GM21367 (cell line): ENCODE measurements at regions not wholly inside any gene's neighbourhood (a gene's known extent, or its start where the extent isn't known, plus 50 kb on each side); places are given as distances from the start of the nearest gene placed in this dataset.

Experiments
- ATAC-seq: cut with Tn5 transposase; IDR thresholded peaks from one replicate; pipeline ENCODE4 v1.9.1; 2021; ENCODE audit not compliant: unreplicated experiment

DNA sequence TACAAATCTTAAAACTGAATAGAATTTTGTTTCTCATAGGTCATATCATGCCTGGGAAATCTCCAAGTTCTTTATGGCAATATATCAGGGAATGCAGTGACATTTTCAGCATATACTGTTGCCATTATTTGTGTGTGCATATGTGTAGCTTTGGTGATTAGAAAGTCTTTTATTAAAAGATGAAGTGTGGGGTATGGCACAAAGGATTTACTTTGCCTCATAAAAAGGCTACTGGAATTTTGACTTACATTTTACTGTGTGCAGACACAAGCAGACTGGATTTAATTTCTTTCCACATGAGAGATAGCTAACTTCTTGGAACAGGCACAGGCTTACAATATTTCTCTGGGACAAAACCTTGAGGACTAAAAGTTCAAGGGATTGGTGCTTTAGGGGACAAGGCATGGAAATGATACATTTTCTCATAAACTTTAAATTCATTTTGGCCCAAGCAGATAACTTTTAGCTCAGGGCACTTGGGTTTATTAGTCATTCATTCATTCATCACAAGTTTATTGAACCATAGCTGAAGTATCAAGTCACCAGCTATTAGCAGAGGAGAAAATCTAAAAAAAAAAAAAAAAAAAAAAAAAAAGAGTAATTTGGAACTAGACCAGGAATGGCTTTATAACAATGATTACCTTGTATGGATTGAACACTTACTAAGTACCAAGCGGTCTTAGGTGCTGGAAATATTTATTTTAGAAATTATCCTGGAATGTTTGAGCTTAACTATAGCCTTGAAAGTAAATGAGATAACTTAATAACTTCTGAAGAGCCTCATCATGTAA lies 191.5 kb downstream of the SLIT2 start:
- ATAC-seq = no peak

DNA sequence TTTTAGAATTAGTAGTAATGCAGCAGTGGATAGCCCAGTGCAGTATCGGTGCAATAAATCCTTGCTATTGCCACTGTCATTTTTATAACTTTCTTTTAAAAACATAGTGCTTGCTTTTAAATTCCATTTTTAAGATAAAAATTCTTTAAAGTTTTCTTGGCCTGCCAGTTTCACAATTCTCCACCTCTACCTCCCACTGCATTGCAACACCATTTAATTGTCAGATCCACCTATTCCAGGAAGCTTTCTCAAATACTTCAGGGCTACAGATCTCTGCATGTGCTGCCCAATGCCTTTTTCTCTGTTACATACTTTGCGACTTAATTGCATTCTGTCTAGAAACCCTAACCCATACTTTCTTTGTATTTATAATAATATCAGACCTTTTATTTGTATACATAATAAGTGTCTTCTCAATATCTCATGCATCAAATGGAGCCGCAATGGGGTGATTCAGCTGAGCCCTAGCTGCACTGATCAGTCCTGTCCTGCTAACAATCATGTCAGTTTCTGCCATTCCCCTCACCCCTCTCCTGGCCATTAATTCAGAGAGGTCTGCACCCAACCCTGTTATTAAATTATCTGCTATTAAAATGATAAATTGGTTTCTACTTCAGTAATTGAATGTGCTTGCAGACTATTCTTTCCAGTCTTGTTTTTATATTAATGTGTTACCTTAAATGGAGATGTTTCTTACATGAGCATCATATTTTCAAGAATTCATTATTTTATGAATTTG lies 193.1 kb downstream of the SLIT2 start:
- ATAC-seq = no peak

DNA sequence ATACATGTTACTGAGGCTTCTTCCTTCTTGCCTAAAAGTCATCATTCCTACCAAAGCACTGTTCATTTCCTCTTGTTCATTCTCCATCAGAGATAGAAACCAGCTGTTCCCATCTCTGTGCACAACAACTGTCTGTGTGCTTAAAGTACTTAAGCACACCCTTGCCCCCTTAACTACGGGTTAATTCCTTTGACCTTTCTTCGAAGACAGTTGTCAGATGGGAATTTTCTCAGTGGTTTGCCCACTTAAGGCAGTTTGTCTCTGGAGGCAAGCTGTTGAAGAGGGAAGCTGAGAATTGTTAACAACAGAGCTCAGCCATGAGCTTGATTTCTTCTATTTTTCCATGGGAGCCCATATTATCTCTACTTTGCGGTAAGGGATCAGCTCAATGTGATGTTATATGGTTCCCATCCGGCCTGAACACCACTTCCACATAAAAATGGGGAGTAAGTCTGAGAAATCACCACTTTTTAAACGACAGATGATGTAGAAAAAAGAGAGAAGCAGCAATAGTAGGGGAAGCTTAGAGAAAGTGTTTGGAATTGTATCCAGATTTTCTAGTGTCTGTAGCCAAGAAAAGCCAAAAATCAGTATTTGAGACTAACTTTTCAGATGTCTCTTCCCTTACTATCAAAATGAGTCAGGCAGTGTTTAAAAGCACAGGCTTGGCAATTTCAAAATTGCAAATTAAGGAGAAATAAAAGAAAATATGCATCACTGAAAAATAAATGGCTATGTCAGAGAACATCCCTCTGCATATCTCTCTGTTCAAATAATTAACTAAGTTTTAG lies 194.4 kb downstream of the SLIT2 start:
- ATAC-seq = no peak

DNA sequence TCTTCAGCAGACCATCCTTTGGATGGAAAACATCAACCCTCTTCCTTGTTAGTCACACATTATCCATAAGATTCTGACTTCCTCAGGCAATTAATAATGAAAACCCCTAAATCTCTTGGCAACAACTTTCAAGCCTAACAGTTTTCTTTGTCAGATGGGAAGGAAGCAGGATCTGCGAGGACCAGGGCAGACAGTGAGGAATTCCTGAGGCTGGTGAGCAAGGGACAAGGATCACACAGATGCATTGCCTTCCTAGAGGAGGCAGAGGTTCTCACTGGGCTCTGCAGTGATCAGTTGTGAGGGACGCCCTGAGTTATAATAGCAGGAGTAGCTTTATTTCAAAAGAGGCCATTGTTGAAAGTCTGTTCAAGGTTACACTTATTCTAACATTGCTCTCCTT lies 195.4 kb downstream of the SLIT2 start:
- ATAC-seq = no peak

DNA sequence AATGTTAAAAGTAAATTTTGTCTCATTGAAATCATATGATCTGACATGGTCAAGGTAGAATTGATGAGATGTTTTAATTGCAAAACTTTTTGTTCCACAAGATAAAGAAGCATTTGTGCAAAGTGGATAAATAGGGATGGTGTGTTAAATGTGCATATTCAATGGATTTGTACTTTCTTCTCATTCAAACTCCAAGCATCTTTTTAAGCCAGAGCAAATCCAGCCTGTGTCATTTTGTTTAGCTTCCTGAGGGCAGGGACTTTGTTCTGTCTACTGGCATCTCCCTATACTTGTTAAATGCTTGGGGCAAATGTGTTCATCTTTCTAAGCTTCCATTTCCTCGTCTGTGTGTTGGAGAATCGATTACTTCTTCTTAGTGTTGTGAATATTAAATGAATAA lies 200.3 kb downstream of the SLIT2 start:
- ATAC-seq = no peak

DNA sequence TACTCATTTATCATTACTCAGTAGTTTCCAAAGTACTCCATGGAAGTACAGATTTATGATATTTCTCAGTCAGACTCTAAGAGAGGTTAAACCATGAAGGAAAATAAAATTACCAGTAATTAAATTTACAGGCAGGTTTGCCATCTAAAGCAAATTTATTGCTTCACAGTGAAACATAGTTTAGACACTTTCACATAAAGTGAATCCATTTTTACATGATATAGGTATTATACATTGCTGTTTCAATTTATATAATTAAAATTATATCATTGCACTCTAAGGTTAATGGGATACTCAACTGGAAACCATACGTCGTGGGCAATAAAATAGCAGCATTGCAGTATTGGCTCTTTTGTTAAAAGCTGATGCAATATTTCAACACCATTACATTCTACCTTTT lies 202.8 kb downstream of the SLIT2 start:
- no peak for ATAC-seq

DNA sequence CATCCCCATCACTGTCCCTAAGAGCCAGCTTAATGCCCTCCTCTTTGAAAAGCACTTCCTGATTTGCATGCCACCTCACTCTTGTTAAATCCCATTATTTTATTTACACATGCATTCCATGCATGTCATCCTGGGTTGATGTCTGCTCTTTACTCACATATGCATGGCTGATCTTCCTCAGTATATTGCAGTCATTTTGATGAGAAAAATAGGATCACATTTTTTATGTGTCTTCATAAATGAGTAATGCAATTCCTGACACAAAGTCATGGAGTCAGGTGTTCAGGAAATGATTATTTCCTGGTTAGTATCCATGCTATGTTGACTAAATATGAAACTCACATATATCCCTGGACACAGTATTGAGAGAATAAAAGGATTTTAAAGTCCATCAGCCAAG lies 204.7 kb downstream of the SLIT2 start:
- ATAC-seq = no peak

DNA sequence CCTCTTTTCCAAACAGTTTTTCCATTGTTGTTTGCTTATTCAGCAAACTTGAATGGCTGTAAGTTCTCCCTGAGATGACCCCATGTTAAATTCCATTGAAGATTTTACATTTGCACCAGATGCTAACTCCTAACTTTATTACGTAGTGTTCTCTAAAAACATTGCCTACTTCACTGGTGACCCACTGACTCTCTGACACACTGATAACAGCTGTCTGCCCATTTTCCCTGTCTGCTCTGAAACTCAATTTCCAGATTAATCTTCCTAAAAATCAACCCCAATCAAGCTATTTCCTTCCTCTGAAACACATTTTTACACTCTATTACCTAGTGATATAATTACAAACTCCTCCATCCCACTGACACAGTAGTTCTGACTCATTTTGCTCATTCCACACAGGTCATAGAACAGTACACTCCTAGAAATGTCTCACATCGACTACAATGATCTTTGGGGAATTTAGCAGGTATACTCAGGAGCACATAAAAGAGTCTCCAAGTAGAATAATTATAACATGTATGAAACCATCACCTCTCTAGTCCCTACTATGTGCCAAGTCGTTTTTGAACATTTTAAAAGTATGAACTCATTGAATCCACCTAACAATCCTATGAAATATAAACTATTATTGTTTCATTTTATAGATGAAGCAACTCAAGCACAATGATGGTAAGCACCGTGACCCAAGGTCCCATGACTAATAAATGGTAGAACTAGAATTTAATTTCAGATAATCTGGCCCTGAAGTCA lies 210.9 kb downstream of the SLIT2 start:
- no peak for ATAC-seq

DNA sequence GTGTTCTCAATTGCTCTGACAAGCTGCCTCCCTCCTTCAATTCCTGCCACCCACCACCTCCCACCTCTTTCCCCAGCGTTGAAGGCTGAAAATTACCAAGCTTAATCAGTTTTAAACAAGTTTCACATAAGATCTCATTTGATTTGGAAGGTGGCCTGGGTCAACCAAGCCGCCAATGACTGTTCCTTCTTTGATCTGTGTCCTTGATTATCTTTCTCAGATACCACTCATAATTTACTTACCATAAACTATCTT lies 211.4 kb downstream of the SLIT2 start:
- ATAC-seq = no peak

DNA sequence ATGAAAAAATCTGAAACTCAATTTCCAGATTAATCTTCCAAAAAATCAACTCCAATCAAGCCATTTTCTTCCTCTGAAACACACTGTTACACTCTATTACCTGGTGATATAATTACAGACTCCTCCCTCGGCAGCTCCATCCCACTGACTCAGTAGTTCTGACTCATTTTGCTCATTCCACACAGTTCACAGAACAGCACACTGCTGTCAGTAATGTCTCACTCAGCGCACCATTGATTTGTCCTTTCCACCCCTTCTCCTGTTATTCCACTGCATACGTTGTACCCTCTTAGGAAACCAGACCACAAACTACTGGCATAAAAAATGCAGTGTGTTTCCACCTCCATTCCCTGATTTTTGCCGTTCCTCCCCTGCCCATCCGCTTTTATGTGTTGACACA lies 212.7 kb downstream of the SLIT2 start:
- no peak for ATAC-seq

DNA sequence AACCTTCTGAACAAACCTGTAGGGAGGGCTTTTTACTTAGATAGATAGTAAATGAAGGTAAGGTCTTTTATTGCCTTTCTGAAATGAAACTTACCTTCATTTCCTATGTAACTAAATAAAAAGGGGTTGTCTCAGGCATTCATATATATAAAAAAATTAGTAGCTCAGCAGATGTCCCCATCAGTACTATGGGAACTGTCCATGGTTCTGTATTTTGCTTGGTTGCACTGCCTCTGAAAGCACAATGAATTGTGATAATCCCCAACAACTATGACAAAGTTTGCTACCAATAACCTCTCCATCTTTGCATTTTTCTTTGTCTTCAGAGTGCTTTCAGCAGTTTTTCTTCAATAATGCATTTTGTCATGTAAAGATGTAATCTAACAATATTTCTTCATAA lies 222.4 kb downstream of the SLIT2 start:
- no peak for ATAC-seq

DNA sequence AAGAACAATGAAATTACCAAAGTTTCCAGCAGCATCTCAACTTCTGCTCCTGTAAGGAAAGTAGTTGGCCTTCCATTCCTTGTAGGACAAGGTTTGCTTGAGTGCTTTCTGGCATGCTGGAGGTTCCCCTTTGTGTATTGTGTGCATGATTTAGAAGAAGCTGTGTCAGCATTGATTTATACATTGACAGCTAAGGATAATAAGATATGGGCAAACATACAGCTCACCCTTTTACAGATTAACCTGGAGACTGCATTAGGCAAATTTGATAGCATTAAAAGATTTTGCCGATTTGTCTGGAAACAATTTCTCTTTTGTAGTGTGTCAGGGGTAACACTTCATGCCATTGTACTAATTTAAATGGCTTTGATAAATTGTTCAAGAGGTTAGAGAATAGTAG lies 221.8 kb upstream of the PACRGL start:
- ATAC-seq = no peak

DNA sequence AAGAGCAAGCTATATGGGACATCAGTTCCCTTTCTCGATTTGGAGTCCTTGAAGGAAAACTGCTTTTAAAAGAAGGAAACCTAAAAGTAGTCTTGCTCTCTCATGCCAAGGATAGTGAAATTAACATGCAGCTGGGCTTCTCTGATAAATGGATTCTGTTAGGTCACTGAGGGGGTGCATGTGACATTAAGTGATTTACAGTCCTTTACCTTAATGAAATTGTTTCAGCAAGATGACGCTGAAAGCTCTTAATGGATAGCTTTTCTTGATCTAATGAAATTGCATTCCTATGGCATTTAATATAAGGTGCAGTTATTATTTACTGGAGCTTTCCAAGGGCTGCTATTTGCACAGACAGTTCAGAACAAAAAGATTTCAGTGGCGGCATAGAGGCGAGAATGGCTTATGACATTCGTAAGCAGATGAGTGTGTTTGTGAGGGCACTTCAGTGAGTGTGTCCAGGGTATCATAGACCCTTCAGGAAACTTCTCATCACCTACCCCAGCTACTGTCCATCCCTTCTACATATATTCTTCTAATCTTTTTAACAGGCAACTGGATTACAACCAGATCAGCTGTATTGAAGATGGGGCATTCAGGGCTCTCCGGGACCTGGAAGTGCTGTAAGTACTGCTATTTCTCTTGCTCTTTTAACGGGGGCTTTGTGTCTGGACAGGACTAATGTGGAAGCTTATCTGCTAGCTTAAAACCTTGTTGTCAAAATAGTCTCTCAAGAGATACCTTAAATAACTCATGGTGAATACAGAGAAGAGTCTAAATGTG lies 219.9 kb upstream of the PACRGL start:
- ATAC-seq = no peak

DNA sequence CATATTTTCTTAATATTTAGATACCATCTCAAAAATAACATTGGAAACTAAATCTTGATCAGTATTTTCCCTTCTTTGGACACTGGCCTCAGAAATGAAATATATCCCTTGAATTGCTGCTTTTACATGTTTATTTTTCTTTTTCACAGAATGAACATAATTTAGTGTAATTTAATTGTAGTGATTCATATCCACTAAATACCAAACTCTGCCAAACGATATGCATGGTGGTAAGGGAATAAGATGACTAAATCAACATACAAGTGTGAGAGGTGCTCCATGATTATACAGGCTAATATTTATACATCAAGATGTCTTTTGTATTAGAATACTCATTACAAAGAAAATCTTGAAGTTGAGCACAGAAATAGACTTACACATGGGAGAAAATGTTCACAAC lies 216.8 kb upstream of the PACRGL start:
- ATAC-seq = no peak

DNA sequence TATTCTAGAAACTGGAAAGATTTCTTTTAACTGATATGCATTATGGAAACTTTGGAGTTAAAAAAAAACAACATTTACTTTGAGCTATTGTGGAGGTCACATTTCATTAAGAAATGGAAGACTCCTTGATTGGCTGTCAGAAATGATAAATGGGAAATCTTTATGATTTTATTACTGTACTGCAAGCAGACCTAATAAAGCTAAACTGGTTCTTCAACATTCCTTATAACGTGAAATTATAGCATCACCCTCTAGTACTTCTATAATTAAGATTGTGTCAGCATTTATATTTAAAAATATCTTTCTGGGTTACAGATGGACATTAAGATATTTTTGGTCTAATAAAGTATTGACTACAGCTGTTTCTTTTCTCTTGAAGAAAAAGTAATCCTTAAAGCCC lies 213.8 kb upstream of the PACRGL start:
- ATAC-seq = no peak

DNA sequence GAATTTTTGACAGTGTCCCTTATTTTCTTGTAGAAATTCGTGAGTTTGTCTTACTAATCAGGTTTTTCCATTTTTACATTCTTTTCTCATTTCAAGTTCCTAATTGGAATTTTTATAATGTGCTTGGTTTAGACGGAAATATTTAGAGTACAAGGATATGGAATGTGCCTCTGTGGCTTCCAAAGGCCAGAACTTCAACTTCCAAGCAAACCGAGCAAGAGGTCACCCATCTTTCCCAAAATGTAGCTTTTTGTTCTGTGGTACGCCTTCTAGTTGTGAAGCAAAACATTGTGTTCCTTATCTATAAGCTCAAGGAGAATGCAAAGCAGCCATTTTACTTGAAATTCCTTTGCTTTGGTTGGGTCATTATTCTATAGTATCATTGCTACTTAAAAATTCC lies 212.8 kb upstream of the PACRGL start:
- ATAC-seq = no peak

DNA sequence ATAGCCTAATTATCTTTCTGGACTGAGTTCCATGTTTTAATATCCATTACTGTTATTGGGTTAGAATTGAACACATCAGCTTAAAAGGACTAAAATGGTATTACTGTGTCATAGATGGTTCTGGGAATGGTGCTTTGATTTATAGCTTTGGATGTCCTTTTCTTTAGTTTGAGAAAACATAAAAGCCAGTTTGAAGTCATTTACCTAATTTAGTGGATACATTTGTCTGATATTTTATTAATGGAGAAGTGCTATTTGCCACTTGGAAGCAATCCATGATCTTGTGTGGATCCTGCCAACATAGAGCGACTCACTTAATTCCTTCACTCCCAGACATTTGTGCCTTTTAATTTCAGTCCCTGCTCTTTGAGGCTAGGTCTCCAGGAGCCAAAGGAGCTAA lies 212.4 kb upstream of the PACRGL start:
- ATAC-seq = no peak

DNA sequence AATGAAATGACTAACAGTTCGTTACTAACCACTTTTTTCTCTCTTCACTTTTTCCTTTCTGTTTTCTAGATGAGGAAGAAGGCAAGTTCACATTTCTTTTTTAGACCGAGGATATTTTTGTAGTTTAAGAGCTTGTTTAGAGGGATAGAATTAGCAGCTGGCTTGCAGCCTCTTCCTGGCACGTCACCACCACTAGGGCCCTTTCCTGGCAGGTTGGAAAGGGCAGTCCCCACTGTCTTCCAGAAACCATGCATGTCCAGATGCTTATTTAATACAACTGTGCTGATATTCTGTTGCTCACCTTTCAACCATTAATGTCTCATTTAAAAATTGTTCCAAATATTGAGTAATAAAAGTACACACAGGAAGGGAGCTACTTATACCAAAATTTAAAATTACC lies 209.5 kb upstream of the PACRGL start:
- ATAC-seq = no peak

DNA sequence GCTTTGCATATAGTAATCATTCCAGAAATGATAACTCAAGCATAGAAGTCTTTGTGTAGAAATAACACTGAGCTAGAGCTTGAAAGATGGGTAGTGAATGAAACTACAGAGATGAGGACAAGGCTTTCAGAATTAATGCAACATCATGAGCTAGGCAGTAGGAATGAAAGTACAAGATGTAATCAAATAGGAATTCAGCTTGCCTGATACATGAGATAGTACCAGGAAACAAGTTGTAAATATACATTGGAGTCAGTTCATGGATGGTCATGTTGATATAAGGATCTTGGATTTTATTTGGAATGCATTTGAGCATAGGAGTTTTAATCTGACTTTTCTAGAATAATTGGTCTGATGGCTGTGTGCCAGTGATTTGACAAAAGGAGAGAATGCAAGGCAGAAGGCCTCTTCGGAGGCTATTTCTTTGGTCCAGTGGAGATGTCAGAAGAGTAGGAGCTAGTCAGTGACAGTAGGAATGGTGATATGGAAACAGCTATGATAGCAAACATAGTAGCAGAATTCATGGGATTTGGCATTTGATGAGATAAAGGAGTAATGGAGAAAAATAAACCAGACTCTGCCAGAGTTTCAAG lies 206.4 kb upstream of the PACRGL start:
- no peak for ATAC-seq

DNA sequence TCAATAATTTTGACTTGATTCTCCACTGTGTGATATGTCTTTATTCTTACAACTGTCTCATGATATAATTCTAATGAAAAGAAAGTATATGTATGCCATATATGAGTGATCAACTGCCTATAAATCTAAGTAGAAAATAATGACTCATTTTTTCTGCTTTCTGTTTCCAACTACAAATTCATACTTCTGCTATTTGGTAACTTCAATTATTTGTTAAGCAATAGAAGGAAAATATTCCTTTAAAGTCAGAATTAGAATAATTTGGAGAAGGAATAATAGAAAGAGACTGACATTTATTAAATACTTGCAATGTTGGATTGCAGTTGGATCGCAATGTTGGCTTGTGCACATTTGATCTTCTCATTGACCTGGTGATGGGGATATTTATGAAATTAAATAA lies 204.2 kb upstream of the PACRGL start:
- ATAC-seq = no peak
